GM10266 (cell line): ENCODE measurements at regions not wholly inside any gene's neighbourhood (a gene's known extent, or its start where the extent isn't known, plus 50 kb on each side); places are given as distances from the start of the nearest gene placed in this dataset.

Experiments used
- DNase-seq: peaks from one replicate; pipeline ENCODE4 v3.0.0; 2012; ENCODE audit errors: extremely low spot score
- TF ChIP-seq, protein P1 (sequence below): IDR thresholded peaks from 2 replicates; pipeline ENCODE4 v1.5.1; 2012; ENCODE audit warnings: mild to moderate bottlenecking, low read depth; ENCODE audit not compliant: control insufficient read depth, insufficient read depth; ENCODE audit errors: missing control alignments

DNA sequence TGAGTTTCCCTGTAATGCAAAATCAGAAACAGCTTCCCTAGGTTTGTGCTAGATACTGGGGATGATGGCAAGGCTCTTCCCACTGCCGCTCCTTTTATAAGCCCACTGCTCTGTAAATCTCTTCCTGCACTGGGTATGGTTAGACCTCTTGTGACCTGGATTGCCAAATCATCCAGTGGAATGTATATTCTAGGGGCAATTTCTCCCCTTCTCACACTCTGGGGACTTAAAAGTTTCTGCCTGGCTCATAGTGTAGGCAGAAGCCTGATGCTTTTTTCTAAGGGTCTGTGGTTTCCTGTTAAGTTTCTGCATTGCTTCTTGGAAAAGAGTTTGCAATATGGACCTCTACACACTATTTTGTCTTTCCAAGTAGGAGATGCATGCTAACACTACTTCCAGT lies 1582.0 kb upstream of the PCDH20 start:
- TF ChIP-seq, protein P1, sequence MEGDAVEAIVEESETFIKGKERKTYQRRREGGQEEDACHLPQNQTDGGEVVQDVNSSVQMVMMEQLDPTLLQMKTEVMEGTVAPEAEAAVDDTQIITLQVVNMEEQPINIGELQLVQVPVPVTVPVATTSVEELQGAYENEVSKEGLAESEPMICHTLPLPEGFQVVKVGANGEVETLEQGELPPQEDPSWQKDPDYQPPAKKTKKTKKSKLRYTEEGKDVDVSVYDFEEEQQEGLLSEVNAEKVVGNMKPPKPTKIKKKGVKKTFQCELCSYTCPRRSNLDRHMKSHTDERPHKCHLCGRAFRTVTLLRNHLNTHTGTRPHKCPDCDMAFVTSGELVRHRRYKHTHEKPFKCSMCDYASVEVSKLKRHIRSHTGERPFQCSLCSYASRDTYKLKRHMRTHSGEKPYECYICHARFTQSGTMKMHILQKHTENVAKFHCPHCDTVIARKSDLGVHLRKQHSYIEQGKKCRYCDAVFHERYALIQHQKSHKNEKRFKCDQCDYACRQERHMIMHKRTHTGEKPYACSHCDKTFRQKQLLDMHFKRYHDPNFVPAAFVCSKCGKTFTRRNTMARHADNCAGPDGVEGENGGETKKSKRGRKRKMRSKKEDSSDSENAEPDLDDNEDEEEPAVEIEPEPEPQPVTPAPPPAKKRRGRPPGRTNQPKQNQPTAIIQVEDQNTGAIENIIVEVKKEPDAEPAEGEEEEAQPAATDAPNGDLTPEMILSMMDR, result no peak
- no peak for DNase-seq

GRCh38 chr13:62997038-62997599 lies 1581.5 kb upstream of the PCDH20 start:
- TF ChIP-seq, protein P1, result no peak
- DNase-seq, result no peak

DNA sequence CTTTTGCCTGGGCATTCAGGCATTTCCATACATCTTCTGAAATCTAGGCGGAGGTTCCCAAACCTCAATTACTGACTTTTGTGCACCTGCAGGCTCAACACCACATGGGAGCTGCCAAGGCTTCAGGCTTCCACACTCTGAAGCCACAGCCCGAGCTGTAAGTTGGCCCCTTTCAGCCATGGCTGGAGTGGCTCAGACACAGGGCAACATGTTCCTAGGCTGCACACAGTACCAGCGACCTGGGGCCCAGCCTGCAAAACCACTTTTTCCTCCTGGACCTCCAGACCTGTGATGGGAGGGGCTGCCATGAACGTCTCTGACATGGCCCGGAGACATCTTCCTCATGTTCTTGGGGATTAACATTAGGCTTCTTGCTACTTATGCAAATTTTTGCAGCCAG lies 1558.2 kb upstream of the PCDH20 start:
- TF ChIP-seq, protein P1, result no peak

DNA sequence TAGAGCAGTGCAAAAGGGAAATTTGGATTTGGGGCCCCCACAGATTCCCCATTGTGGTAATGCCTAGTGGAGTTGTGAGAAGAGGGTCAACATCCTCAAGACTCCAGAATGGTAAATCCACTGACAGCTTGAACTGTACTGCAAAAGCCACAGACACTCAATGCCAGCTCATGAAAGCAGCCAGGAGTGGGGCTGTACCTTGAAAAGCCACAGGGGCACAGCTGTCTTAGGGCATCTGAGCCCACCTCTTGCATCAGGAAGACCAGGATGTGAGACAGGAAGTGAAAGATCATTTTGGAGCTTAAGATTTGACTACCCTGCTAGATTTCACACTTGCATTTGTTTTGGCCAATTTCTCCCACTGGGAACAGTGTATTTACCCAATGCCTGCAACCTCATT lies 1548.9 kb upstream of the PCDH20 start:
- TF ChIP-seq, protein P1, result no peak

More for the DNA sequence above, 1558.2 kb upstream of the PCDH20 start:
- DNase-seq, result no peak

DNA sequence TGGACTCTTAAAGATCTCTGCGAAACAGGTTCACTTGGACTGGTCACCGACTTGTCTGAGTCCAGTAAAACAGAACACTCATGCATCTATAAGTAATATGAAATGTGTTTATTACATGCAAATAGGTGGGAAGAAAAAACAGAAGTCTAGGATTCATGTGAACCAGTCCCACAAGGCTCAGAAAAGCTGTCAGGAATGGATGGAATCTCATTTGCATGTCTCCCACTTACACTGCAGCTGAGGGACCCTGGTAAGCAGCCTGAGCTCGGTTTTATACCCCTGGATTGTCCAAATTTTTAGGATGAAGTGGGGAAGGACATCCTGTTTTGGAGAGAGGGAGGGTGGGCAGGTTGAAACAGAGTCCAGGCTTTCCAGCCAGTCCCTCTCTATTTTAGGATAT lies 1545.1 kb upstream of the PCDH20 start:
- DNase-seq, result no peak
- TF ChIP-seq, protein P1, result no peak

More for the DNA sequence above, 1548.9 kb upstream of the PCDH20 start:
- DNase-seq, result no peak

GRCh38 chr13:62933809-62934208 lies 1518.2 kb upstream of the PCDH20 start:
- TF ChIP-seq, protein P1, result no peak
- no peak for DNase-seq

DNA sequence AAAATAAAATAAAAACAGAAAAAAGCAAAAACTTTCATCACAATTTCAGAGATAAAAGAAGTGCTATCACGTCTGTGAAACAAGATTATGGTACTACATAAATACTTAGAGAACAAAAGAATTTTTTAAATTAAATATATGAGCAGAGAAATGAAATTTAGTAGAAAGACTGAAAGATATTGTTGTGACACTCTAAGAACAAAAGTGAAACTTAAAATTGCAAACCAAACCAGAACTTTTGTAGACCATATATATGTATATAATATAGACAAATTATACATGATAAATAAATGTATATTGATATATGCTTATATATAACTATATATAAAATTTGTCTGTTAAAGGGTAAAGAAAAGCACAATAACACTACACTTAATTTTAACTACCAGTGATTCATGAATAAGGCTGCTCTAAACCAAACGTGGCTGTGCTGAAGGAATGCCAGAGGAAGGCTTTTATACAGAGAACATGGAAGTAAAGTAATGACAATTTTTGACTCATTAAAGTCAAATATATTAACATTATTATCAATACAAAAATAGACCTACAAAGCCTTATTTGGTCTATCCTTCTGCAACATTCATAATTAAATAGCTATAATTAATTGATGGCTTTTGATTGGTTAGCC lies 1516.7 kb upstream of the PCDH20 start:
- TF ChIP-seq, protein P1, result no peak
- no peak for DNase-seq
